GM10266 (cell line): ENCODE measurements at regions not wholly inside any gene's neighbourhood (a gene's known extent, or its start where the extent isn't known, plus 50 kb on each side); places are given as distances from the start of the nearest gene placed in this dataset.

Experiments
- DNase-seq: peaks from one replicate; pipeline ENCODE4 v3.0.0; 2012; ENCODE audit errors: extremely low spot score
- TF ChIP-seq, protein P1 (sequence below): IDR thresholded peaks from 2 replicates; pipeline ENCODE4 v1.5.1; 2012; ENCODE audit warnings: mild to moderate bottlenecking, low read depth; ENCODE audit not compliant: control insufficient read depth, insufficient read depth; ENCODE audit errors: missing control alignments

GRCh38 chrX:139085404-139085803, 373.9 kb upstream of the FGF13 start:
- DNase-seq, result no peak
- TF ChIP-seq, protein P1, sequence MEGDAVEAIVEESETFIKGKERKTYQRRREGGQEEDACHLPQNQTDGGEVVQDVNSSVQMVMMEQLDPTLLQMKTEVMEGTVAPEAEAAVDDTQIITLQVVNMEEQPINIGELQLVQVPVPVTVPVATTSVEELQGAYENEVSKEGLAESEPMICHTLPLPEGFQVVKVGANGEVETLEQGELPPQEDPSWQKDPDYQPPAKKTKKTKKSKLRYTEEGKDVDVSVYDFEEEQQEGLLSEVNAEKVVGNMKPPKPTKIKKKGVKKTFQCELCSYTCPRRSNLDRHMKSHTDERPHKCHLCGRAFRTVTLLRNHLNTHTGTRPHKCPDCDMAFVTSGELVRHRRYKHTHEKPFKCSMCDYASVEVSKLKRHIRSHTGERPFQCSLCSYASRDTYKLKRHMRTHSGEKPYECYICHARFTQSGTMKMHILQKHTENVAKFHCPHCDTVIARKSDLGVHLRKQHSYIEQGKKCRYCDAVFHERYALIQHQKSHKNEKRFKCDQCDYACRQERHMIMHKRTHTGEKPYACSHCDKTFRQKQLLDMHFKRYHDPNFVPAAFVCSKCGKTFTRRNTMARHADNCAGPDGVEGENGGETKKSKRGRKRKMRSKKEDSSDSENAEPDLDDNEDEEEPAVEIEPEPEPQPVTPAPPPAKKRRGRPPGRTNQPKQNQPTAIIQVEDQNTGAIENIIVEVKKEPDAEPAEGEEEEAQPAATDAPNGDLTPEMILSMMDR, result no peak

GRCh38 chrX:139083191-139083590, 371.7 kb upstream of the FGF13 start:
- DNase-seq, result no peak
- TF ChIP-seq, protein P1, result no peak

GRCh38 chrX:139081965-139082364, 370.4 kb upstream of the FGF13 start:
- no peak for DNase-seq
- TF ChIP-seq, protein P1, result no peak

DNA sequence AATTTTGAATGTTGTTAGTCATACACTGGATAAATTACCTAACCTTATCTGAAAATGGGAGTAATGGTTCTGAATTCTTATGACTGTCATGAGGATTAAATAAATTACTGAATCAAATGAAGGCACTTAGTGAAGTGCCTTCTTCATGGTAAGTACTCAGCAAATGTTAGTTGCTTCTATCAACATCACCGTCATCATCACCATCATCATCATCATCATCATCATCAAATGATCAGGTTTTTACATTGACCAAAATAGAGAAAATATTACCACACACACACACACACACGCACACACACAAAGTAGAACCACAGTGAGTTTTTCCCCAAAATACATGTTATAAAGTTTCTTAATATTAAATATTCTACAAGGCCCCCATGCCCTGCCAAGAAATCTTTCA, 368.3 kb upstream of the FGF13 start:
- TF ChIP-seq, protein P1, result no peak
- DNase-seq, result no peak

DNA sequence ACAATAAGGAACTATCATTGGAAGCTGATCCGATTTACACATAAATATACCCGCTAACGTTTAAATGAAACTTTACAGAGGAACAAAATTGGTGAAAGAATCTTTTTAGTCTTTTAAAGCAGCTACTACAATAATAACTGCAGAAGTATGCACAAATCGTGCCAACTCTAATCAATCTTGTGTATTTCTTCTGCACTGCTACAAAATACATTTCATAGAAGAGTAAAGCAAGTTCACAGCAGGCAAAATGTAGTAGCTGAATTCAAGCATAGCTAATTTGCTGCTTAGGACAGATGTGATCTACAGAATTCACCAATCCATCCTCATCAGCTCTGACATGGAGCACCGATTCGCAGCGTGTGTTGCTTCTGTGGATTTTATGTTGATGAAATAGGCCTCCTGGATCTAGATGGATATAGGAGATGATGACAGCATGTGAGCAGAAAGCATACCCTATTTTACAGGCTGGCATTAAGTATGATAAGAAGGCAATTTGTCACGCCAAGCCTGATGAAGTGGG, 367.3 kb upstream of the FGF13 start:
- TF ChIP-seq, protein P1, result no peak
- no peak for DNase-seq

DNA sequence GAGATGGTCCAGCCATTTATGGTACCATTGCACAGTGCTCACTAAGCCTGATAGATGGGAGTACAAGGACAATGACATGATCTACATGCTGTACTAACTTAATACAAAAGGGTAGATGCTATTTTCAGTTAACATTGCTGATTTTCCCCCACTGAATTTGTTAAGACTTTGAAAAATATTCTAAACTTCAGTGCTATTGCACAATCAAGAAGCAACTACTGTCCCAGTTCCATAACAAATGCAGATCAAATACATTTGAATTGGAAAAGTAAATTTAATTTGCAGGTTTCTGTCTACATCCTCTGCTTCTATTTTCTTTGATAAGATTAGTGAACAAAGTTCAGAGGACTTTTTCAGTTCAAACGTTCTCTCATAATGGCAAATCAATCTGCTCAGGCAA, 366.8 kb upstream of the FGF13 start:
- DNase-seq, result no peak
- TF ChIP-seq, protein P1, result no peak

DNA sequence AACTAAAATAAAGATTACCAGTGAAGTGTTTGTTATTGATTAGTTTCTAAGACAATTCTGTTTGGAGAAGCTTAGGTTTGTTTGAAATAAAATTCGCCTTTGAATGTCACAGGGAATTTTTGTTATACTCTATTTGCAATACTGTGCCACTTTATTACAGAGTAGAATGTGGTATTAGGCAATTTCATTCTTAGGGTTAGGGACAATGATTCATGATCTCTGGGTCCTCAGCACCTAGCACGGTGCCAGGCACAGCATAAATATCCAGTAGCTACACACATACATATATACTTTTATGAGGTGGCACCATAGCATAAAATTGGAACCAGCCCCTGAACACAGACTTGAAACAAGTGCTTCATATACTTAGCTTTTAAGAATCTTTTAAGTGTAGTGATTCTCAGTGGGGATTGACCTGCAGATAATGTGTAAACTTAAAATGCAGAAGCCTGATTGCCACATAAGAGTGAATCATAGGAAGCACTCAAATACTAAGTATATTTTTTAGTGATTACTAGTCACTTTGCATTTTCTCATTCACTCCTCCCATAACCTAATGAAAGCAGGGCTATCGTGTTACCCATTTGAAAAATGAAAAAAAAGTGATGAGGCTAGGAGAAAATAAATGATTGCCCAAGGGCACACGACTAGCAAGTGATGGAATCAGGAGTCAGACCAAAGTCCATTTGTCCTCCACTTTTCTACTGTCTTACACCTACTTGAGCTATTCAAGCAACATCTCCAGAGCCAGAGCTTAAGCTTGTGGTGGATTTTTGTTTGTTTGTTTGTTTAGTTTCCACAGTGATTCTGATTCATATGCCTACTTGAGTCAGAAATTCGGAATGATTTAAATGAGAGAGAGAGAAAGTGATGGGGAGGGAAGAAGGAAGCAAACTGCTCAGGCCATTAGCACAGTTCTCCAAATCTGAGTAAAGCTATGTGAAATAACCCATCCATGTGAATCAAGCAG, 366.0 kb upstream of the FGF13 start:
- DNase-seq, result no peak
- TF ChIP-seq, protein P1, result no peak
